ENCODE measurements at regions not wholly inside any gene's neighbourhood (a gene's known extent, or its start where the extent isn't known, plus 50 kb on each side); places are given as distances from the start of the nearest gene placed in this dataset.
A peak's percentile ranks its signal among the peaks of the same experiment; 100 is the strongest.

GRCh38 chr15:24017470-24017869 is 330.4 kb upstream of the NDN start:
- Histone ChIP-seq H3K4me3 (no peak overlapping the region), H3K27ac (no peak overlapping the region), H3K36me3 (no peaks in the 10 kb centered on the region), H3K27me3 (no peaks in the 10 kb centered on the region), H3K4me1 (ENCODE audit: low read depth) (no peaks in the 10 kb centered on the region), H3K9me3 (ENCODE audit: low read depth) (no peaks in the 10 kb centered on the region)
- TF ChIP-seq CTCF (IDR thresholded peaks at IDR 0.05; ENCODE audit: low read depth, low read length): no peak
- DNase-seq (ENCODE audit: low read depth in 1 of 2, low spot score in 1 of 2): no peak

- Histone ChIP-seq H3K9me3 (ENCODE audit: low read depth) (no peaks in the 10 kb centered on the region), H3K36me3 (no peaks in the 10 kb centered on the region), H3K4me3 (no peak overlapping the region), H3K27me3 (no peaks in the 10 kb centered on the region), H3K4me1 (ENCODE audit: low read depth) (no peaks in the 10 kb centered on the region), H3K27ac (no peak overlapping the region)
- DNase-seq (ENCODE audit: low read depth in 1 of 2, low spot score in 1 of 2): no peak
- no peak for TF ChIP-seq CTCF (IDR thresholded peaks at IDR 0.05; ENCODE audit: low read depth, low read length)
These were observed 352.6 kb upstream of the NDN start for GRCh38 chr15:24039683-24040082.

- H3K4me1 ChIP-seq (ENCODE audit: low read depth): no peaks in the 10 kb centered on the region
- H3K9me3 ChIP-seq (ENCODE audit: low read depth): no peaks in the 10 kb centered on the region
- H3K4me3 ChIP-seq: no peak overlapping the region
- no peaks in the 10 kb centered on the region for H3K36me3 ChIP-seq
- no peak overlapping the region for H3K27ac ChIP-seq
- peak in 1 of 2 donors; percentile 7 for DNase-seq (ENCODE audit: low read depth in 1 of 2, low spot score in 1 of 2)
- H3K27me3 ChIP-seq: no peaks in the 10 kb centered on the region
- TF ChIP-seq CTCF (IDR thresholded peaks at IDR 0.05; ENCODE audit: low read depth, low read length): no peak
These were observed 367.6 kb upstream of the NDN start for GRCh38 chr15:24054547-24055245.

GRCh38 chr15:24067733-24068501 is 380.8 kb upstream of the NDN start:
- Histone ChIP-seq H3K9me3 (ENCODE audit: low read depth) (no peaks in the 10 kb centered on the region), H3K4me3 (no peak overlapping the region), H3K36me3 (no peaks in the 10 kb centered on the region), H3K4me1 (ENCODE audit: low read depth) (no peaks in the 10 kb centered on the region), H3K27ac (no peak overlapping the region), H3K27me3 (no peaks in the 10 kb centered on the region)
- TF ChIP-seq CTCF (IDR thresholded peaks at IDR 0.05; ENCODE audit: low read depth, low read length): no peak
- peak in 1 of 2 donors; percentile 8 for DNase-seq (ENCODE audit: low read depth in 1 of 2, low spot score in 1 of 2)

GRCh38 chr15:24075420-24076089 is 388.4 kb upstream of the NDN start:
- H3K9me3 ChIP-seq (ENCODE audit: low read depth): no peaks in the 10 kb centered on the region
- no peak for TF ChIP-seq CTCF (IDR thresholded peaks at IDR 0.05; ENCODE audit: low read depth, low read length)
- no peaks in the 10 kb centered on the region for H3K4me1 ChIP-seq (ENCODE audit: low read depth)
- no peak overlapping the region for H3K27ac ChIP-seq
- no peaks in the 10 kb centered on the region for H3K27me3 ChIP-seq
- H3K36me3 ChIP-seq: no peaks in the 10 kb centered on the region
- DNase-seq (ENCODE audit: low read depth in 1 of 2, low spot score in 1 of 2): no peak
- H3K4me3 ChIP-seq: no peak overlapping the region
